Upper lobe of right lung (tissue), 1 donor: ENCODE measurements at regions not wholly inside any gene's neighbourhood (a gene's known extent, or its start where the extent isn't known, plus 50 kb on each side); places are given as distances from the start of the nearest gene placed in this dataset.
A peak's percentile ranks its signal among the peaks of the same experiment; 100 is the strongest.

ENCODE experiments used
- ATAC-seq: fragments of 200-7000 bp; cut with Tn5 transposase; one replicate; pipeline ENCODE4 v1.9.1; 2020; ENCODE audit warnings: mild to moderate bottlenecking, moderate library complexity
- DNase-seq: peaks from one replicate; pipeline ENCODE4 v3.0.0-alpha.2; 2020
- H3K27ac ChIP-seq: fragments of 200-600 bp; one replicate; pipeline ENCODE4 v1.8.0; 2022
- H3K27me3 ChIP-seq: fragments of 200-600 bp; one replicate; pipeline ENCODE4 v1.8.0; 2022; ENCODE audit warnings: mild to moderate bottlenecking
- H3K36me3 ChIP-seq: fragments of 200-600 bp; one replicate; pipeline ENCODE4 v1.8.0; 2022
- H3K4me1 ChIP-seq: fragments of 200-600 bp; one replicate; pipeline ENCODE4 v1.8.0; 2022
- H3K4me3 ChIP-seq: fragments of 200-600 bp; one replicate; pipeline ENCODE4 v1.8.0; 2022; ENCODE audit warnings: mild to moderate bottlenecking
- H3K9me3 ChIP-seq: fragments of 200-600 bp; one replicate; pipeline ENCODE4 v1.8.0; 2022
- CTCF ChIP-seq: fragments of 200-600 bp; IDR thresholded peaks from one replicate; pipeline ENCODE4 v1.8.0; 2022; ENCODE audit warnings: antibody characterized with exemption
- intact Hi-C: fragments of 100-400 bp; cut with DNase I; formaldehyde crosslinking; loops from one replicate; pipeline ENCODE4 v1.11.0; 2022
- donor health status: DM: no; HTN: yes; CAD: no; lungs with severe emphysema.

DNA sequence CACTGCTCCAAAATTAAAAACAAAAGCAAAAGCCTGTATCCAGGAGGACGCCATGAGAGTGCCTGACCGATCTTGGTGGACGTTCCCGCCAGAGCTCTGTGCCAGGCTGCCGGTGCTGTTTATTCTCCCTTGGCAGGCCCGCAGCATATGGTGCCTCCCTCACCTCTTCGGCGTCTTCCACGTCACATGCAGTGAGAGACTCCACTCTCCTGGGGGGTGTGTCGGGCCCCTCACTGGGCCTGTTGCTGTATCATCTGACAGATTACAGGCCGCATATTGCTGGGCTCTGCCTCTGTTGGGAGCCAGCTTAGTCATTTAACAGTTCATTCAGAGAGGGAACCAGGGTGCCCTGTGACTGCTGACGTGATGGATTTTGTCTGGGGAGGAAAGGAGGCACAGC is 86.4 kb upstream of the ARRDC4 start:
- Histone ChIP-seq H3K4me1 (no peaks in the 10 kb centered on the region), H3K27ac (no peak overlapping the region), H3K9me3 (no peaks in the 10 kb centered on the region), H3K36me3 (no peaks in the 10 kb centered on the region), H3K4me3 (no peak overlapping the region), H3K27me3 (no peaks in the 10 kb centered on the region)
- DNase-seq: no peak
- intact Hi-C loops: no loop called here
- no peak for TF ChIP-seq CTCF
- no peak for ATAC-seq

- no peaks in the 10 kb centered on the region for H3K27me3 ChIP-seq
- ATAC-seq (peak; percentile 67), DNase-seq (no peak)
- no peak overlapping the region for H3K27ac ChIP-seq
- intact Hi-C loops: no loop called here
- H3K4me1 ChIP-seq: no peaks in the 10 kb centered on the region
- no peak for TF ChIP-seq CTCF
- no peaks in the 10 kb centered on the region for H3K36me3 ChIP-seq
- H3K9me3 ChIP-seq: no peaks in the 10 kb centered on the region
- H3K4me3 ChIP-seq: peak overlapping the region; percentile 31
These were observed 85.4 kb upstream of the ARRDC4 start for GRCh38 chr15:97875025-97875512.

DNA sequence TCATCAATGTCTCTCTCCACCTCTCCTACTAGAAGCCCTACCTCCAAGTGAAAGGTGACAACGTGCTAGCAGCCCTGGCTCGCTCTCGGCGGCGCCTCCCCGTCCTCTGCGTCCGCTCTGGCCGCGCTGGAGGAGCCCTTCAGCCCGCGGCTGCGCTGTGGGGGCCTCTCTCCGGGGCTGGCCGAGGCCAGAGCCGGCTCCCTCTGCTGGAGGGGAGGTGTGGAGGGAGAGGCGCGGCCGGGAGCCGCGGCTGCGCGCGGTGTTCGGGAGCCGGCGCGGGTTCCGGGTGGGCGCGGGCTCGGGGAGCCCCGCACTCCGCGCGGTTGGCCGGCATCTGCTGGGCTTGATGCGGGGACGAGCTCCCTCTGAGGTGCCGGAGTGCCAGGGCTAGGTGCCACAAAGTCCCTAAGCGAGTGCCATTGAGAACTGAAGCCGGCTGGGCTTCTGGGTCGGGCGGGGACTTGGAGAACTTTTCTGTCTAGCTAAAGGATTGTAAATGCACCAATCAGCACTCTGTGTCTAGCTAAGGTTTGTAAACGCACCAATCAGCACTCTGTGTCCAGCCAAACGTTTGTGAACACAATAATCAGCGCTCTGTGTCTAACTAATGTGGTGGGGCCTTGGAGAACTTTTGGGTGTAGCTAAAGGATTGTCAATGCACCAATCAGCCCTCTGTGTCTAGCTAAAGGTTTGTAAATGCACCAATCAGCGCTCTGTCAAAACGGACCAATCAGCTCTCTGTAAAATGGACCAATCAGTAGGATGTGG is 84.8 kb upstream of the ARRDC4 start:
- H3K4me3 ChIP-seq: peak overlapping the region; percentile 31
- H3K9me3 ChIP-seq: no peaks in the 10 kb centered on the region
- DNase-seq (peak; percentile 81), ATAC-seq (peak; percentile 87)
- intact Hi-C loops: no loop called here
- H3K27me3 ChIP-seq: no peaks in the 10 kb centered on the region
- H3K4me1 ChIP-seq: no peaks in the 10 kb centered on the region
- H3K36me3 ChIP-seq: no peaks in the 10 kb centered on the region
- H3K27ac ChIP-seq: no peak overlapping the region
- TF ChIP-seq CTCF: no peak

DNA sequence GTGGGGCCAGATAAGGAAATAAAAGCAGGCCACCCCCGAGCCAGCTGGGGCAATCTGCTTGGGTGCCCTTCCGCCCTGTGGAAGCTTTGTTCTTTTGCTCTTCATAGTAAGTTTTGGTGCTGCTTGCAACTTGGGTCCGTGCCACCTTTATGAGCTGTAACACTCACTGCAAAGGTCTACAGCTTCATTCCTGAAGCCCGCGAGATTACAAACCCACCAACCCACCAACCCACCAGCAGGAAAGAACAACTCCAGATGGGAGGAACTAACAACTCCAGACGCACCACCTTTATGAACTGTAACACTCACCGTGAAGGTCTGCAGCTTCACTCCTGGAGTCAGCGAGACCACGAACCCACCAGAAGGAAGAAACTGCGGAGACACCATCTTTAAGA is 84.2 kb upstream of the ARRDC4 start:
- no peak for TF ChIP-seq CTCF
- H3K4me3 ChIP-seq: no peak overlapping the region
- no peak overlapping the region for H3K27ac ChIP-seq
- no peak for DNase-seq
- no peak for ATAC-seq
- H3K4me1 ChIP-seq: no peaks in the 10 kb centered on the region
- intact Hi-C loops: no loop called here
- H3K9me3 ChIP-seq: no peaks in the 10 kb centered on the region
- H3K36me3 ChIP-seq: no peaks in the 10 kb centered on the region
- no peaks in the 10 kb centered on the region for H3K27me3 ChIP-seq

GRCh38 chr15:97881346-97881965 is 79.0 kb upstream of the ARRDC4 start:
- DNase-seq (no peak), ATAC-seq (no peak)
- no peak overlapping the region for H3K27ac ChIP-seq
- H3K36me3 ChIP-seq: no peaks in the 10 kb centered on the region
- H3K27me3 ChIP-seq: no peaks in the 10 kb centered on the region
- no peaks in the 10 kb centered on the region for H3K4me1 ChIP-seq
- no peak for TF ChIP-seq CTCF
- intact Hi-C loops: no loop called here
- H3K9me3 ChIP-seq: no peaks in the 10 kb centered on the region
- H3K4me3 ChIP-seq: no peak overlapping the region
